ENCODE measurements at regions not wholly inside any gene's neighbourhood (a gene's known extent, or its start where the extent isn't known, plus 50 kb on each side); places are given as distances from the start of the nearest gene placed in this dataset.

- peak; percentile 29 for DNase-seq
Observed at GRCh38 chr14:32254952-32255679, 52.0 kb upstream of the RNU6-8 start.

DNA sequence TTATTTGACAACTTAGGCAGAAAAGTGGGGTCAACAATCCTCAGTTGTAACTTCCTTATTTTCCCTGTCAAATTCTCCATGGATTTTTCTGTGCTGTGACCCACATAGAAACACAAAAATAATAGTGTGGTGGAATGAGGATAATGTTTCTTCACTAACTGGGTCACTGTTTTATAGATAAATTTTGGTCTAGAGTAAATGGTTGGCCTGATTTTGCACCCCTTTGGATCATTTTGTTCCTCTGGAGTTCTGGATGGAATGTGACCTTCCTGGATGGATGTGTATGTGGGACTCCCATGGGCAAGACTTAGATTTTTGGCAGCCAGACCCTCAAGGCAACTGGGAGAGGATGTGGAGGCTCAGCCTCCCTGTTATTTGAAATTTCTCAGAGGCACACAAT, 52.7 kb upstream of the RNU6-8 start:
- DNase-seq: no peak

DNA sequence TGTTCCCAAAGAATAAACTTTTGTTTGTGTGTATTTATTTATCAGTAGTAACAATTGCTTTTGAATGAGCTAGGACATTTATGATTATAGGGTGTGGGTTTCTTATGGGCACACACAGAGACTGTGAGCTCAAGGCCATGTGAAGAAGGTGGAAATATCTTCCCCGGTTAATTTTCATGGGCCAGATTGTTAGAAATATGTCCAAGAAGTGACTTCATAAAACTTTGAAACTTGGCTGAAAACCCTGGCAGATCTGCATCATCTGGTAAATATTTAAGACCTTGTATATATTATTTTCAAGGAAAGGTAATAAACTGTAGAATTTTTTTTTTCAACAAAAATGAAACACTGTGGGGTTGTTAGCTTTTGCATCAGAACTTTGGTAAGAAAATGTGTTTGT, 53.5 kb upstream of the RNU6-8 start:
- no peak for DNase-seq

DNA sequence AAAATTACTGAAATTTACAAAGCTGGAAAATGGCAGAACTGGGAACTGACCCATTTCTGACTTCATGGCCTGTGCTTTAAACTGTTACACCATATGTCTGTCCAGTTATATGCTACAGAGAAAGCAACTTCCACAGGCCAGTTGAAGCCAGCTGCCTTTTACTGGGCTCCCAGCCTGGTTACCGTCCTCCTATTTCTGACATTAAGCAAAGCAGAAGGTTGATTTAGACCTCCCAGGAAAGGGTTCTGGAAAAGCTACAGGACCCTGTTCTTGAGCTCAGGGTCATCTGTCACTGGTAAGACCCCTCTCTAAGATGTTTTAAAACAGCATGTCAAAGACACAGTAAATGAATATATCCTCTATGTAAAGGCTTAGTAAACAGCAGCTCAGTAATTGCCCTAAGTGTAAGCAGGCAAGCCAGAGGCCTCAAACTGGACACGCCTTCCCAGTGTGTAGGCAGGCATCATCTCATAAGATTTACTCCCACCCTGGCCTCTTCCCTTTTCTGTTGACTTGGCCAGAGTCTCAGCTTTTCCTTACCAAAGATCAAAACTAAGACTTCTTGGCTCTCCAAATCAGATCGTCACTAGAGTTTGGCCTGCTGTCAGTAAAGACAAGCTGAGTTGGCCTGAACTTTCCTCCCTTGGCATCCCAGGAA, 55.4 kb upstream of the RNU6-8 start:
- DNase-seq: no peak

DNA sequence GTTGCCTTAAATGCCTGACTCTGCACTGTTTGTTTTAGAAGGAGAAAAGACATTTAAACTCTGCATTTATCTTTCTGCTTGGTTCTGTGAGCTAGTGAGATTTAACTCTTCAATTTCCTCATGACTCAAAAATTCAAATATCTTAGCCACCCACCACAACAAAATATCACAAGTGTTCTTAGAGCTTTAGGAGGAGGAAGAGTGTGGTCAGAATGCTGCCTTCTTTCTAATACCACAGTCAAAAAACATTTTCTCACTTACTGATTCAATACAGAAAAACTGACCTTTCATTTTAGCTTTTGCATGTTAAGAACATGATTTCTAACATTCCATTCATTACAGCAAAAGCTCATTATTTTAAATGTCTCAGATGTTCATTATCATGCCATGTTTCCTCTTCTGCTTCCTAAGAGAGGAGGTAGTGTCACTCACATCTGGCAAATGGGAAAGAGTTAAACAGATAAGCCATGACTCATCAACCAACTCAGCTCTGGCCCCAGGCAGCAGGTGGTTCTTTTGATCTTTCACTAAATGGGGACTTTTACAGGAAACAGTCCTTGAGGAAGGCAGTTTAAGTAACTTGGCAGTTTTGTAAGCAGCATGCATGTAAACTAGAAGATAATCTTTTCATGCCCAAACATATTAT, 56.4 kb upstream of the RNU6-8 start:
- DNase-seq: peak; percentile 41

DNA sequence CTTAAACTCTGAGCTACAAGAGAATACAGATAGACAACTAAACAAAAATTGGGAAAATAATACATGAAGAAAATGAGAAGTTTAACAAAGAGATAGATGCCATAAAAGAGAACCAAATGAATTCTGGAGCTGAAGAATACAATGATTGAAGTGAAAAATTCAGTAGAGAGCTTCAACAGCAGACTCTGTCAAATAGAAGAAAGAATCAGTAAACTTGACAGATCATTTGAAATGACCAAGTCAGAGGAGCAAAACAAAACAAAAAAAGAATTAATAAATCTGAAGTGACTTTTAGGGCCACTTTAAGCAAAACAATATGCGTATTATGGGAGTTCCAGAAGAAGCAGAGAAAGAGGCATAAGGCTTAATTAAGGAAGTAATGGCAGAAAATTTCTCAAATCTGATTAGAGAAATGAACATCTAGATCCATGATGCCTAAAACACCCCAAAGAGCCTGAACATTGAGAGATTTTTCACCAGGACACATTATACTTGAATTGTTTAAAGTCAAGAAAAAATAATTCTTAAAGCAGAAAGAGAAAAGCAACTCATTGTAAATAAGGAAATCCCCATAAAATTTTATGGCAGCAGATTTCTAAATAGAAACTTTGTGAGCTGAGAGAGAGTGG, 61.0 kb upstream of the RNU6-8 start:
- no peak for DNase-seq

GRCh38 chr14:32265584-32265983, 62.5 kb upstream of the RNU6-8 start:
- DNase-seq: no peak

DNA sequence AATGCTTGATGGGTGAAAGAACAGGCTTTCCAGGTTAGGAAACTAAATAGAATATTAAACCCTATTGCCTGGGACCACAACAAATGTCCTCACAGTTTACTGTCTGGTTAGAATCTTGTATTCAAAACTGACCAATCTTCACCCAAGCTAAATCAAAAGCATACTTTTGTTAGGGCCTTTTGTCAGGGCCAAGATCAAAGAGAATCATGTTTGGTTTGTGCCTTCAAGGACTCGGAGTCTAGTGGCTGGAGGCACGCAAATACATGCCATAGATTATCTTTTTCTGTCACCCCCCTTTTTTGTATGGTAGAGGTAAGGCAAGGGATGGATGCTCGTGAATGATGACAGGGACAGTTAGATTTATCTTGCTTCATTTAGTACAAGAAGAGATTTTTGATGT, 51.1 kb upstream of the AKAP6 start:
- DNase-seq: no peak

All from MV-4-11 (cell line).